ENCODE measurements at regions not wholly inside any gene's neighbourhood (a gene's known extent, or its start where the extent isn't known, plus 50 kb on each side); places are given as distances from the start of the nearest gene placed in this dataset.

GRCh38 chr16:8084302-8084701 is 506.0 kb downstream of the TMEM114 start:
- H4K20me1 ChIP-seq (ENCODE audit: control insufficient read depth, extremely low read depth, insufficient read depth, low read length) = no peaks in the 10 kb centered on the region
- H3K4me2 ChIP-seq (ENCODE audit: control insufficient read depth, extremely low read depth, insufficient read depth, low read depth, low read length) = no peak overlapping the region
- no peak overlapping the region for H2AFZ ChIP-seq (ENCODE audit: control insufficient read depth, low read length)
- no peaks in the 10 kb centered on the region for H3K9me1 ChIP-seq (ENCODE audit: control insufficient read depth, extremely low read depth, insufficient read depth, low read length)
- no peaks in the 10 kb centered on the region for H3K36me3 ChIP-seq (ENCODE audit: control insufficient read depth in 2 of 2, extremely low read depth in 1 of 2, insufficient read depth in 2 of 2, low read length in 2 of 2)
- dilution Hi-C loops (cut with MboI; ENCODE audit: extremely low pct_ligation_motif_present, low sequenced_read_pairs) = no loop called here
- H3K4me1 ChIP-seq (ENCODE audit: control insufficient read depth, extremely low read depth, insufficient read depth, low read length) = no peaks in the 10 kb centered on the region
- H3K27ac ChIP-seq (ENCODE audit: control insufficient read depth, insufficient read depth, low read length) = no peak overlapping the region
- H3K27me3 ChIP-seq (ENCODE audit: control insufficient read depth, extremely low read depth, insufficient read depth, low read length) = no peaks in the 10 kb centered on the region
- DNase-seq (ENCODE audit: low read depth, low spot score) (no peak), FAIRE-seq (no peak)
- no peak overlapping the region for H3K4me3 ChIP-seq (ENCODE audit: control insufficient read depth in 2 of 3, extremely low read depth in 1 of 3, insufficient read depth in 2 of 3, low read depth in 1 of 3, low read length in 3 of 3)
- H3K9me3 ChIP-seq (ENCODE audit: control insufficient read depth, low read depth, low read length) = no peaks in the 10 kb centered on the region
- H3K79me2 ChIP-seq (ENCODE audit: control insufficient read depth, insufficient read depth, low read length) = no peaks in the 10 kb centered on the region
- TF ChIP-seq, protein P1, sequence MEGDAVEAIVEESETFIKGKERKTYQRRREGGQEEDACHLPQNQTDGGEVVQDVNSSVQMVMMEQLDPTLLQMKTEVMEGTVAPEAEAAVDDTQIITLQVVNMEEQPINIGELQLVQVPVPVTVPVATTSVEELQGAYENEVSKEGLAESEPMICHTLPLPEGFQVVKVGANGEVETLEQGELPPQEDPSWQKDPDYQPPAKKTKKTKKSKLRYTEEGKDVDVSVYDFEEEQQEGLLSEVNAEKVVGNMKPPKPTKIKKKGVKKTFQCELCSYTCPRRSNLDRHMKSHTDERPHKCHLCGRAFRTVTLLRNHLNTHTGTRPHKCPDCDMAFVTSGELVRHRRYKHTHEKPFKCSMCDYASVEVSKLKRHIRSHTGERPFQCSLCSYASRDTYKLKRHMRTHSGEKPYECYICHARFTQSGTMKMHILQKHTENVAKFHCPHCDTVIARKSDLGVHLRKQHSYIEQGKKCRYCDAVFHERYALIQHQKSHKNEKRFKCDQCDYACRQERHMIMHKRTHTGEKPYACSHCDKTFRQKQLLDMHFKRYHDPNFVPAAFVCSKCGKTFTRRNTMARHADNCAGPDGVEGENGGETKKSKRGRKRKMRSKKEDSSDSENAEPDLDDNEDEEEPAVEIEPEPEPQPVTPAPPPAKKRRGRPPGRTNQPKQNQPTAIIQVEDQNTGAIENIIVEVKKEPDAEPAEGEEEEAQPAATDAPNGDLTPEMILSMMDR (optimal IDR thresholded peaks at IDR 0.05 in 1 of 3, IDR thresholded peaks at IDR 0.05 in 1 of 3, conservative IDR thresholded peaks at IDR 0.05 in 1 of 3; ENCODE audit: extremely low read depth in 1 of 3, insufficient read depth in 2 of 3, low read length in 3 of 3) = no peak
- TF ChIP-seq EZH2 (IDR thresholded peaks at IDR 0.05; ENCODE audit: low read length) = no peak
- no peak overlapping the region for H3K9ac ChIP-seq (ENCODE audit: control insufficient read depth, extremely low read depth, insufficient read depth, low read length)

DNA sequence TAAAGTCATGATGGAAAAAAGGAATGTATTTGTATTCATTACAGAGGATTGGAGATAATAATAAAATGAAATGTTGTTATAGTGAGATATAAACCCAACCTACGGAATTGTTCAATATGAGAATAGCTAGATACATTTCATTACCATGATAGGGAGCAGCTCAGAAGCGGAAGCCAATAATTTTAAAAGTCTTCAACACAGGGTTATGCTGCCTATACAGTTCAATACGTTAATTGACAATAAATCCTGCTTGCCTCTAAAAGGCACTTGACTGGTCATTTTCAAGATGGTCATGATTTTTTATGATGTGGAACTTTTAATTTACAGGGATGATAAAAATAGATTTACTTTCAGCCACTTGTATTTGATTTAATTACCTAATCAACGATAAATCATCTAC is 506.8 kb downstream of the TMEM114 start:
- Histone ChIP-seq H2AFZ (ENCODE audit: control insufficient read depth, low read length) (no peak overlapping the region), H3K4me1 (ENCODE audit: control insufficient read depth, extremely low read depth, insufficient read depth, low read length) (no peaks in the 10 kb centered on the region), H4K20me1 (ENCODE audit: control insufficient read depth, extremely low read depth, insufficient read depth, low read length) (no peaks in the 10 kb centered on the region), H3K27me3 (ENCODE audit: control insufficient read depth, extremely low read depth, insufficient read depth, low read length) (no peaks in the 10 kb centered on the region), H3K79me2 (ENCODE audit: control insufficient read depth, insufficient read depth, low read length) (no peaks in the 10 kb centered on the region), H3K9me1 (ENCODE audit: control insufficient read depth, extremely low read depth, insufficient read depth, low read length) (no peaks in the 10 kb centered on the region), H3K36me3 (ENCODE audit: control insufficient read depth in 2 of 2, extremely low read depth in 1 of 2, insufficient read depth in 2 of 2, low read length in 2 of 2) (no peaks in the 10 kb centered on the region), H3K27ac (ENCODE audit: control insufficient read depth, insufficient read depth, low read length) (no peak overlapping the region), H3K4me2 (ENCODE audit: control insufficient read depth, extremely low read depth, insufficient read depth, low read depth, low read length) (no peak overlapping the region), H3K9ac (ENCODE audit: control insufficient read depth, extremely low read depth, insufficient read depth, low read length) (no peak overlapping the region), H3K4me3 (ENCODE audit: control insufficient read depth in 2 of 3, extremely low read depth in 1 of 3, insufficient read depth in 2 of 3, low read depth in 1 of 3, low read length in 3 of 3) (no peak overlapping the region), H3K9me3 (ENCODE audit: control insufficient read depth, low read depth, low read length) (no peaks in the 10 kb centered on the region)
- DNase-seq (ENCODE audit: low read depth, low spot score) (no peak), FAIRE-seq (no peak)
- TF ChIP-seq, protein P1 (optimal IDR thresholded peaks at IDR 0.05 in 1 of 3, IDR thresholded peaks at IDR 0.05 in 1 of 3, conservative IDR thresholded peaks at IDR 0.05 in 1 of 3; ENCODE audit: extremely low read depth in 1 of 3, insufficient read depth in 2 of 3, low read length in 3 of 3) = no peak
- dilution Hi-C loops (cut with MboI; ENCODE audit: extremely low pct_ligation_motif_present, low sequenced_read_pairs) = no loop called here
